Common myeloid progenitor, CD34-positive (primary cell): ENCODE measurements at regions not wholly inside any gene's neighbourhood (a gene's known extent, or its start where the extent isn't known, plus 50 kb on each side); places are given as distances from the start of the nearest gene placed in this dataset.
"Not testable (repeated sequence)": the region's sequence is repeated elsewhere in the genome, so short reads cannot be mapped to it uniquely, and the experiment has no call there.

ENCODE experiments used
- CTCF ChIA-PET: fragments of 350-600 bp; sonication (Branson Sonifier 250); formaldehyde crosslinking; loops from one replicate; lab custom pipeline; 2021; ENCODE audit warnings: antibody characterized with exemption; lab: Charles Lee
- POLR2A ChIA-PET: fragments of 350-600 bp; sonication (Branson Sonifier 250); formaldehyde crosslinking; loops from one replicate; lab custom pipeline; 2021; ENCODE audit warnings: antibody characterized with exemption; lab: Charles Lee
- DNase-seq, 3 donors: peaks; one replicate each; pipeline versions ENCODE4 v3.0.0 to v3.0.0-alpha.2; 2013
- H3K27ac ChIP-seq, 2 experiments: 1 replicate in 1 of 2; 2 replicates in 1 of 2; pipeline ENCODE4 v1.7.0; 2013; ENCODE audit warnings: inconsistent platforms in 2 of 2, low read length in 2 of 2, mild to moderate bottlenecking in 2 of 2, low read depth in 1 of 2, moderate library complexity in 1 of 2; ENCODE audit not compliant: severe bottlenecking in 2 of 2, insufficient read depth in 1 of 2, poor library complexity in 1 of 2
- H3K27me3 ChIP-seq, 5 experiments: replicated peaks in 2 of 5; 1 replicate in 3 of 5; 2 replicates in 2 of 5; pipeline versions ENCODE4 v1.6.1 to v1.7.0; 2013; ENCODE audit warnings: low read length in 4 of 5, mild to moderate bottlenecking in 2 of 5, moderate library complexity in 2 of 5, inconsistent platforms in 1 of 5; ENCODE audit not compliant: insufficient read depth in 5 of 5, control insufficient read depth in 4 of 5
- H3K36me3 ChIP-seq, 4 experiments: 1 replicate in 2 of 4; 2 replicates in 2 of 4; pipeline versions ENCODE4 v1.6.1 to v1.7.0; 2013; ENCODE audit warnings: low read length in 3 of 4, control low read depth in 1 of 4, mild to moderate bottlenecking in 1 of 4; ENCODE audit not compliant: control insufficient read depth in 4 of 4, insufficient read depth in 4 of 4
- H3K4me1 ChIP-seq, 4 experiments: 1 replicate in 3 of 4; 2 replicates in 1 of 4; pipeline versions ENCODE4 v1.6.1 to v1.7.1; 2013; ENCODE audit warnings: low read length in 3 of 4, mild to moderate bottlenecking in 3 of 4, control low read depth in 1 of 4, inconsistent platforms in 1 of 4, moderate library complexity in 1 of 4; ENCODE audit not compliant: control insufficient read depth in 4 of 4, insufficient read depth in 4 of 4; ENCODE audit errors: control extremely low read depth in 1 of 4
- H3K4me3 ChIP-seq, 7 experiments: 1 replicate in 4 of 7; 2 replicates in 3 of 7; pipeline versions ENCODE4 v1.5.1 to v1.7.0; 2013; ENCODE audit warnings: mild to moderate bottlenecking in 7 of 7, low read length in 6 of 7, moderate library complexity in 6 of 7, inconsistent platforms in 2 of 7, low read depth in 2 of 7, control low read depth in 1 of 7; ENCODE audit not compliant: insufficient read depth in 4 of 7, control insufficient read depth in 1 of 7; ENCODE audit errors: extremely low read depth in 1 of 7
- H3K9me3 ChIP-seq, 5 experiments: 1 replicate in 4 of 5; 2 replicates in 1 of 5; pipeline versions ENCODE4 v1.6.1 to v1.7.1; 2013; ENCODE audit warnings: low read length in 4 of 5, mild to moderate bottlenecking in 2 of 5, inconsistent platforms in 1 of 5, low read depth in 1 of 5, moderate library complexity in 1 of 5; ENCODE audit not compliant: control insufficient read depth in 4 of 5, insufficient read depth in 2 of 5; ENCODE audit errors: control extremely low read depth in 1 of 5
- WGBS: methylation state at CpG from one replicate; pipeline ENCODE4 v1.1.5; 2013; ENCODE audit not compliant: insufficient coverage; 5-methylcytosine and 5-hydroxymethylcytosine counted together

GRCh38 chr14:40677206-40677605, 929.5 kb upstream of the LRFN5 start:
- CTCF ChIA-PET, H3K9me3 ChIP-seq, H3K4me1 ChIP-seq, H3K27me3 ChIP-seq, POLR2A ChIA-PET, H3K36me3 ChIP-seq, DNase-seq, H3K27ac ChIP-seq, H3K4me3 ChIP-seq: not testable (repeated sequence)

GRCh38 chr14:40674502-40674901, 932.2 kb upstream of the LRFN5 start:
- POLR2A ChIA-PET = no interaction called here
- CTCF ChIA-PET = no interaction called here

GRCh38 chr14:40656311-40656710, 950.4 kb upstream of the LRFN5 start:
- ChIA-PET CTCF (no interaction called here), POLR2A (no interaction called here)
- no peak for DNase-seq
- no peak overlapping the region for H3K4me3 ChIP-seq
- no peaks in the 10 kb centered on the region for H3K36me3 ChIP-seq
- H3K4me1 ChIP-seq = no peaks in the 10 kb centered on the region
- no peaks in the 10 kb centered on the region for H3K27me3 ChIP-seq
- no peaks in the 10 kb centered on the region for H3K9me3 ChIP-seq
- no peak overlapping the region for H3K27ac ChIP-seq

More at GRCh38 chr14:40674502-40674901, 932.2 kb upstream of the LRFN5 start:
- Histone ChIP-seq H3K27ac (no peak overlapping the region), H3K4me1 (no peaks in the 10 kb centered on the region), H3K27me3 (no peaks in the 10 kb centered on the region), H3K9me3 (no peaks in the 10 kb centered on the region), H3K36me3 (no peaks in the 10 kb centered on the region), H3K4me3 (no peak overlapping the region)
- DNase-seq = no peak
- no CpG with 5 or more reads among the region's 1 CpG for WGBS

GRCh38 chr14:40652089-40652691, 954.5 kb upstream of the LRFN5 start:
- Histone ChIP-seq H3K9me3 (no peaks in the 10 kb centered on the region), H3K27ac (no peak overlapping the region), H3K4me1 (no peaks in the 10 kb centered on the region), H3K27me3 (no peaks in the 10 kb centered on the region), H3K4me3 (no peak overlapping the region), H3K36me3 (no peaks in the 10 kb centered on the region)
- no peak for DNase-seq
- ChIA-PET POLR2A (no interaction called here), CTCF (no interaction called here)

GRCh38 chr14:40630471-40630870, 976.2 kb upstream of the LRFN5 start:
- H3K36me3 ChIP-seq = no peaks in the 10 kb centered on the region

GRCh38 chr14:40629551-40630137, 977.0 kb upstream of the LRFN5 start:
- CTCF ChIA-PET, POLR2A ChIA-PET, H3K36me3 ChIP-seq, H3K9me3 ChIP-seq, H3K27ac ChIP-seq, H3K27me3 ChIP-seq, H3K4me1 ChIP-seq, DNase-seq, H3K4me3 ChIP-seq: not testable (repeated sequence)
- WGBS = 90% methylated on average over 16 of the region's 44 CpGs

More at GRCh38 chr14:40630471-40630870, 976.2 kb upstream of the LRFN5 start:
- ChIA-PET POLR2A (no interaction called here), CTCF (no interaction called here)
- H3K4me3 ChIP-seq = no peak overlapping the region
- H3K4me1 ChIP-seq = no peaks in the 10 kb centered on the region
- H3K27ac ChIP-seq = no peak overlapping the region
- no peaks in the 10 kb centered on the region for H3K27me3 ChIP-seq
- DNase-seq = no peak
- no CpG with 5 or more reads among the region's 1 CpG for WGBS
- H3K9me3 ChIP-seq = no peaks in the 10 kb centered on the region

- ChIA-PET CTCF (no interaction called here), POLR2A (no interaction called here)
- DNase-seq = no peak
- H3K4me1 ChIP-seq = no peaks in the 10 kb centered on the region
- no peaks in the 10 kb centered on the region for H3K9me3 ChIP-seq
- no peak overlapping the region for H3K4me3 ChIP-seq
- no peaks in the 10 kb centered on the region for H3K27me3 ChIP-seq
- H3K36me3 ChIP-seq = no peaks in the 10 kb centered on the region
- no peak overlapping the region for H3K27ac ChIP-seq
- WGBS = 84% methylated on average over 3 of the region's 3 CpGs
Measured at GRCh38 chr14:40629144-40629543, 977.5 kb upstream of the LRFN5 start.
